ENCODE measurements at regions not wholly inside any gene's neighbourhood (a gene's known extent, or its start where the extent isn't known, plus 50 kb on each side); places are given as distances from the start of the nearest gene placed in this dataset.

GRCh38 chr2:18454692-18455235 is 105.7 kb downstream of the RDH14 start:
- TF ChIP-seq, protein P1, sequence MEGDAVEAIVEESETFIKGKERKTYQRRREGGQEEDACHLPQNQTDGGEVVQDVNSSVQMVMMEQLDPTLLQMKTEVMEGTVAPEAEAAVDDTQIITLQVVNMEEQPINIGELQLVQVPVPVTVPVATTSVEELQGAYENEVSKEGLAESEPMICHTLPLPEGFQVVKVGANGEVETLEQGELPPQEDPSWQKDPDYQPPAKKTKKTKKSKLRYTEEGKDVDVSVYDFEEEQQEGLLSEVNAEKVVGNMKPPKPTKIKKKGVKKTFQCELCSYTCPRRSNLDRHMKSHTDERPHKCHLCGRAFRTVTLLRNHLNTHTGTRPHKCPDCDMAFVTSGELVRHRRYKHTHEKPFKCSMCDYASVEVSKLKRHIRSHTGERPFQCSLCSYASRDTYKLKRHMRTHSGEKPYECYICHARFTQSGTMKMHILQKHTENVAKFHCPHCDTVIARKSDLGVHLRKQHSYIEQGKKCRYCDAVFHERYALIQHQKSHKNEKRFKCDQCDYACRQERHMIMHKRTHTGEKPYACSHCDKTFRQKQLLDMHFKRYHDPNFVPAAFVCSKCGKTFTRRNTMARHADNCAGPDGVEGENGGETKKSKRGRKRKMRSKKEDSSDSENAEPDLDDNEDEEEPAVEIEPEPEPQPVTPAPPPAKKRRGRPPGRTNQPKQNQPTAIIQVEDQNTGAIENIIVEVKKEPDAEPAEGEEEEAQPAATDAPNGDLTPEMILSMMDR (IDR thresholded peaks at IDR 0.05) = no peak
- TF ChIP-seq POLR2A (IDR thresholded peaks at IDR 0.05) = no peak

Measured in esophagus squamous epithelium (tissue), 4 donors.